Astrocyte of the hippocampus (primary cell): ENCODE measurements at regions not wholly inside any gene's neighbourhood (a gene's known extent, or its start where the extent isn't known, plus 50 kb on each side); places are given as distances from the start of the nearest gene placed in this dataset.
"Not testable (repeated sequence)": the region's sequence is repeated elsewhere in the genome, so short reads cannot be mapped to it uniquely, and the experiment has no call there.

Experiments used
- DNase-seq: peaks from one replicate; pipeline ENCODE4 v3.0.0; 2011; ENCODE audit warnings: low read depth, low spot score

DNA sequence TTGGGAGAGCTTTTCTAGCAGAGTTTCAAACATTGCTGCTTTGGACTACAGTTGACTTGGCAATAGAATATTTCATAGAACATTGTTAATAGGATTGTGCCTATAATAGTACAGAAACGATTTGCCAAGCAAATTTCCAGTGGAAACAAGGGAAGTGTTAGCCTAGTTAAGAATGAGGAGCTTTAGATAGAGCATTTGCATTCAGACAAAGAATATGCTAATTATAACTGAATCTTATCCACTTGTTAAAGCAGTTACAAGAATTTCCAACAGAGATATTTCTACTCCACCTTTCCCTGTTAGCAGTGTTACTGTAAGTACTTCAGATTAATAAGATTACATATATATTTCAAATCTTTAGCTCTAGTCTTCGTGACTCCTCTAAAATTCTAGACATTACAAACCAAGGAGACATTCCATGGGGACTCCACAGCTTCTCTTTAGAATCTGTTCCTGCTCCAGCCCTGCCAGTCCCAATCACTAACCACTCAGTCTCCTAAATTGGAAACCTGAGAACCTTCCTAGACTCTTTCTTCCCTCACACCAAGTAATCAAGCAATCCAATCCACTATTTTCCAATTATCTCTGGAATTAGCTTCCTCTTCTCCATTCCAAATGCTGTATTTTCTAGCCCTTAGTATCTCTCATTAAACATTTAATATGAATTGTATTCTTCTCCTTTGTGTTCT lies 141.8 kb upstream of the PBX1 start:
- DNase-seq, result no peak

DNA sequence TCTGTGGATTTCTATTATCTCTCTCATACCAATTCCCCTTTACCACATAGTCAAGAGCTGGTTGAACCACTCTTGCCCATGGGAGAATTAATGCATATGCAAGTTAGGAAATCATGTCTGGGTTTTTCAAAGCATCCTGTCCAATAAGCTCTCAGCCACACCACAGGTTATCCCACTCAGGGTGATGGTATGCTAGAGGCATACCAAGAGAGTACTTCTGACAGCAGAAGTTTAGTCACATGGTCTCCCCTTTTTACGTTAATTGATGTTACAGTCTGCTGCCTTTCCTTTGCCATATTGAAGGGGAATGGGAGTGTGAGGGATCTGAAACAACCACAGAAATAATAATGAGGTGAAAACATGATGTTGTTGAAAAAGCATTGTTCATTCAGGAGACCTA lies 135.8 kb upstream of the PBX1 start:
- DNase-seq, result peak; percentile 73

DNA sequence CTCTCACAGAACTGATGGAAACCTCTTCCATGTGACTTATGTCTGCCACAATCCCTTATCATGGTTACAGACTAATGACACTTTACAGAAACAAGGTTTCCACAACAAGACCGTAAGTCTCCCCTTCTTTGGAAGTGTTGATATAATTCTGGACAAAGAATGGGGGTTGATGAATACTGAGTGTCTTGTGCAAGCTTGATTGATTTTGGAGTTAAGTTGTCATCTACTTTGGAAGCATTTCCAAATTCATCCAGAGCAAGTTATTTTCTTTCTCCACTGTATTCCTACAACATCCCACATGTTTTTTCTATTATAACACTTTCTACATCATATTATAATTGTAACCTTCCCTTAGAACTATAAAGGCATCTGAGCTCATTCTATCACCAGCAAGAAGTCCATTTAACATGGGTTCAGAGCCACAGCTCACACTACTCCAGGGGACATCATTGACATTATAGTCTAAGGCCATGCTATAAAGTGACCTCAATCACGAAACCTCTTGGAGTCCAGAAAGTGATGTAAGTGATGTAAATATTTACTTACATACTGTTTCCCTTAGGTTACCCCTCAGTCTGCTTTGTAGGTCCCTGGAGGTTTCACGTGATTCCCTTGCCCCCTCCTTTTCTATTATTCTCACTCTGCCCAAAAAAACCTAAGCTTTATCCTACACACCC lies 125.7 kb upstream of the PBX1 start:
- DNase-seq, result no peak

DNA sequence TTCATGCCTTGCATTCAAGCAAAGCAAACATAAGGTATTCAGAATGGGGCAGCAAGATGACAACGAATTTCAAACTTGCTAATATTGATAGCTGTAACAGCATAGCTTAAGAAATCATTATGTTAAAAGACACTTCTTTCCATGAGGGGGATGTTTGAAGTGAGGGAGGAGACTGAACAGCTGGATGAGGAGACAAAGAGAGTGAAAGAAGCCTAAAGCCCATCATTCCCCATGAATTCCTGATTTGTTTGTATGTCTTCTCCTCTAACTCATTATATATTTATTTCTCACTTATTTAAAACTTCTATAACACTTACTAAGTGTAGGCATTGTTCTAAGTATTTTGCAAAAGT lies 125.2 kb upstream of the PBX1 start:
- DNase-seq, result no peak

DNA sequence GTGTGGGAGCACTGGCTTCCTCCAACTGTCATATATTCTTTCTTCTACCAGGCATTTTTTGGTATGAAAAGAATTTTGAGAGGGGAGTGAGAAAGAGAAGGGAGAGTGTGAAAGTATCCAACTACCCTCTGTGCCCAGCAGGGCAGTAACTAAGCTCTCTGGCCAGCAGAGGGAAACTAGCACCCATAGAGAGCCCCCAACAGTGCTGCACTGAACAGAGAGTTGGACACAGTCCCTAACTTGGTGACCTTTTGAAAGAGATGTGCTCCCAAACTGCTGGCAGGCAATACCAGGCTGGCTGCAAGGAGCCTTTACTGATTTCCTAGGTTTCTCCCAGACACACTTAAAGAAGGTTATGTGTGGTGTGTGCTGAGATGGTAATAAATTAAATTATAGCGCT lies 118.8 kb upstream of the PBX1 start:
- DNase-seq, result peak; percentile 46

DNA sequence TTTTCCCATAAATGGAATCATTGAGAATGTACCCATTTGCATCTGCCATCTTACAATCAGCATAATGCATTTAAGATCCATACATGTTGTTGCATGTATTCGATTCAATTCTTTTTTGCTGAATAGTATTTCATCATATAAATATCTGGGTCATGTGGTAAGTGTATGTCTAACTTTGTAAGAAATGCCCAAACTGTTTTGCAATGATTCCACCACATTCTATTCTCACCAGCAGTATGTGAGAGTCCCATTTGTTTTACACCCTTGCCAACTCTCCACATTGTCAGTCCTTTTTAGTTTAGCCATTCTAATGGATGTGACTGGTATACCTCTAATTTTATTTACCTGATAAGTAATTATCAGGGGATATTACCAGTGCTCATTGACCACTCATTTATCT lies 115.8 kb upstream of the PBX1 start:
- no peak for DNase-seq

DNA sequence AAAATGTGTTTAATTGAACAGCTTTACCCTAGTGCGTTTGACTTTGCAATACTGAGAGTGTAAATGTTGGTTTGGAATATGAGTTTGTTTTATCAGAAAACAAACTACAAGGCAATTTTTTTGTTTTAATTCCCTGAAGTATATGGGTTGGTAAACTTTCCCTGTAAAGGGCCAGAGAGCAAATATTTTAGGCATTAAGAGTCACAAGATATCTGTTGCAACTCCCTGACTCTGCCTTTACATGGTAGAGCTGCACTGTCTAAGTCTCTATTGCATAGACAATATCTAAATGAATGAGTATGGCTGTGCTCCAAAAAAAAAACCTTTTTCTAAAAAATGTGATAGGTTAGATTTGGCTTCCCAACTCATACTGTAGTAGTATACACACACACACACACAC lies 115.1 kb upstream of the PBX1 start:
- DNase-seq, result no peak

DNA sequence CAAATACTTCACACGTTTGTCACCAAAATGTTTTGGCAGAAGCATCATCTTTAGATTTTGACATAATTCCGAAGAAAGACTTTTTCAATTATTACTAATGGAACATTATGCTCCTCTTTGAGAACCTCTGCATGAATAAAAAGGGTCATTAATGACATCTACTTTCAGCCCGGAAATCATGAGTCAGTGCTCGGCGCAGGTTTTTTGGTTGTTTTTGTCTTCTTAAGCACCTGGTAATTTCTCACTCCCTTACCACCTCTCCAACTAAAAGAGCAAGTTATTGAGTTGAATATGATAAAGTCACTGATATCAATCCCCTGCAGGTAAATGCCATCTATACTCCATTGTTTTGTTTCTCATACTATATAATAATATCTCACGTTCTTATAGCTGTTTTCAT lies 113.0 kb upstream of the PBX1 start:
- no peak for DNase-seq

DNA sequence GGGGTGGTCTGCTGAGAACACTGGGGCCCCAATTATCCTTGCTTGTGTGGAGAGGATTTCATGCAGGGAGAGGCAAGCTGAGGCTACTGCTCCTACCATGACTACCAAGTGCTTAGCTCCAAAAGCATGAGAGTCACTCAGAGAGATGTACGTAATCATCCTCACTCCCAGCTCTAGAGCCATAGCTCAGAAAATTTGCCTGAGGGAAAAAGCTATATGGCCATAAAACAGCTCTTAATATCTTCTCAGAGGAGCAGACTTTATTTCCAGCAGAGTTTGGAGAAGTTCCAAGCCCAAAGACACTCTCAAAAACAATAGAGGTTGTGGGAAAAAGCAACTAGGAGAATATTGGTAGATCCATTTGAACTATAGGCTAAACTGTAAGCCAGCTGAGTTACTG lies 106.4 kb upstream of the PBX1 start:
- no peak for DNase-seq

DNA sequence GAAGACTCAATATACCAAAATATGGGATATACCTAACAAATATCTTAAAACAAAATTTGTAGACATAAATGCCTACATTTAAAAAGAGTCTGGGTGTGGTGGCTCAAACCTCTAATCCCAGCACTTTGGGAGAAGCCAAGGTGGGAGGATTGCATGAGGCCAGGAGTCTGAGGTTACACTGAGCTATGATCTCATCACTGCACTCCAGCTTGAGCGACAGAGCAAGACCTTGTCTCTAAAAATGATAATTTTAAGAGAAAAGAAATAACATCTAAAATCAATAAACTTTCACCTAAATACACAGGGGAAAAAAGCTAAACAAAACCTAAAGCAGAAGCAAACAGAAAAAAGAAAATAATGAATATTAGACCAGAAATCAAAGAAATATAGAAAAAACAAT lies 102.7 kb upstream of the PBX1 start:
- no peak for DNase-seq

DNA sequence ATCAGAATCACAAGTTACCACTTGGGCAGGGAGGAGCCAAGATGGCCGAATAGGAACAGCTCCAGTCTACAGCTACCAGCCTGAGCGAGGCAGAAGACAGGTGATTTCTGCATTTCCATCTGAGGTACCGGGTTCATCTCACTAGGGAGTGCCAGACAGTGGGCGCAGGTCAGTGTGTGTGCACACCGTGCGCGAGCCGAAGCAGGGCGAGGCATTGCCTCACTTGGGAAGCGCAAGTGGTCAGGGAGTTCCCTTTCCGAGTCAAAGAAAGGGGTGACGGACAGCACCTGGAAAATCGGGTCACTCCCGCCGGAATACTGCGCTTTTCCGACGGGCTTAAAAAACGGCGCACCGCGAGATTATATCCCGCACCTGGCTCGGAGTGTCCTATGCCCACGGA lies 99.8 kb upstream of the PBX1 start:
- DNase-seq, result not testable (repeated sequence)

DNA sequence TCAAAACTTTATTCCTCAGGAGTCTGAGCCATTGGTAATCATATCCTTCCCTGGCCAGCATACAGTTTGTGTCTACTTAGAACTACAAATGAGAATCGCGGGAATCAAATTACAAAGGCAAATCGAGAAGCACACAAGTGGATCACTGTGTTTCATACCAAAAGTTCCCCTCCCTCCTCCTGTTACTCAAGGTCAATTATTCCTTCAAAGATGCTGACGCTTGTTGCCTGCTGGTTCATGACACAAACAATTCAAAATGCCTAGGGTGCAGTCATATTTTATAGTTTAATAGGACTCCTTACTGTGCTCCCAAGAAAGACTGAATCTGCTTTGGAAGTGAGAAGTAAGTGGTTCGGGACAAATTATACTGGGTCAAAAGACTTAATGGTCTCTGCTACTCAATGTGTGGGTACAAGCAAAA lies 93.0 kb upstream of the PBX1 start:
- no peak for DNase-seq

DNA sequence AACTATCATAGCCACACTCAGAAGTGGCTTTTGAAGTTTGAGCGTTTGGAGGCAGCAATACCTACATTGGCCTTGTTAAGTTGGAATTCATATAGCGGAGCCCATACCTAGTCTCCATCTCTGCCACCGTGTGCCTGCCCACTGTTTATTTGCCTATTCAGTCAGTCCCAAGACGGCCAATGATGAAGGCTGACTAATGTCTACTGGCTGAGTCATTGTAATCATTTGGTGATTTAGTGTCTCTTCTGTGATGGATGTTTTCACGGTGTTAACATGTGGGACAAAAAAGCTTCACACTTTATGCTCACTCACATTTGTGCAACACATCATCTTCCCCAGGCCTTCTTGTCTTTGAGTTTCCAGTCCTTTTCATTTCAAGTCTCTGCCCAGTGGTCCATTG lies 92.6 kb upstream of the PBX1 start:
- DNase-seq, result no peak

DNA sequence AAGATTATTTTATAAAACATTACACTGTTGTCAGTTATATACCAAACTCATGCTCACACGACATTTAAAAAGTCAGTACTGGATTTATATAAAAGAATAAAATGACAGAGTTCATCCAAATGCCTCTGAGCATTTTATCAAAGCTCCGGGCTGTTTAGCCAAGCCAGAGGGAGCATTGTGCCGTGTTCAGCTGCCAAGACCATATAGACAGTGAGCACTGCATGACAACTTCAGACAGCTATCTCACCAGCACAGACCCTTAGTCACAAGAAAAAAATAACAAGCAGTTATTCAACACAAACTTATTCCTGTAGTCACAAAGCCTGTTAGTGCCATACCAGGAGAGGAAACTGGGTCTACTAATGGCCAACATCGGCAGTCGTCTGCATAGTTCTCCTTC lies 88.0 kb upstream of the PBX1 start:
- DNase-seq, result peak; percentile 16

DNA sequence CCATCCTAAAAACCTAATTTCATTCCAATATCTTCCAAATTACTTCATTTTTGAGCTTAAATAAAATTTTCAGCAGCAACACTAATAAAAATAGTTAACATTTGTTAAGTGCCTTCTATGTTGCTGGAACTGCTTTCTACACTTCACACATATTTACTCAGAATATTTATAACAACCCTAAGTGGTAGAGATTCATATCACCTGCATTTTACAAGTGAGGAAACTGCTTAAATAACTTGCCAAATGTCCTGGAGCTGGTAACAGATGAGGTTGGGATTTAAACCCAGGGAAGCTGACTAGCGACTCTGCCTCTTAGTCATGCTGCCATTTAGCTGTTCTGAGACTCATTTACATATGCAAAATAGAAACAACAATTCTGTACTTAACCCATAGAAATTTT lies 86.1 kb upstream of the PBX1 start:
- no peak for DNase-seq

DNA sequence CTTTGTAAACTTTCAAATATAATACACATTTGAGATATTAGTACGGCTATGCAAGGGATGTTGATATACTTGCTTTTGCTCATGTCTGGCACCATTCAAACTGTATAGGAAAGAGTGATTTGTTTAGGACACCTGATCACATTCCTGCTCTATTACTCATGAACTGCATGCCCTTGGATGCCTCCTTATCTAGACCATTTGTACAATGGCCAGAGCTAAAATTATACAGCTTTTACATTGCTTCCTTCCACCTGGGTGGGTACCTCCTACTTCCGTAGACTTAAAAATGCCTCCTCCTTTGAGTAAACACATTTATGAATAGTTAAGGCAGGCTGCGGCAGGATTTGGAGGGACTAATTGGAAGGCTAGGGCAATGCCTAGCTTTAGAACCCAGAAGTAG lies 85.4 kb upstream of the PBX1 start:
- DNase-seq, result no peak

DNA sequence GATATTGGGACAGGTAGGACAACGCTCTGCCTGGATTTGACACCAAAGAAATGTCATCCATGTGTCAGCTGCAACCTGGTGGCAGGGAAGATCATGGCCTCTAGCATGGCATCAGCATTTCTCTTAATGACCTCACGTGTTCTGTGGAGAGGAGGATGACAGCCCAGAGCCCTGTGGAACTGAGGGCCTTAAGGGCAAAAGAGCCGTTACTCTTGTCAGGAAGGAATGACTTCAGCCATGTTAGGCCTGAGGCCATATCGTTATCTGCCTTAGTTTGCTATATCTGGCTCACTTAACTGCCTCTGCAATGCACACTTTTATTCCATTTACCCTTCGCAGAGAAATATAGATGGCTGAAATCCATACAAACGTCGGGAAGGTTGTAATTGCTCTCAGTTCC lies 83.2 kb upstream of the PBX1 start:
- no peak for DNase-seq

DNA sequence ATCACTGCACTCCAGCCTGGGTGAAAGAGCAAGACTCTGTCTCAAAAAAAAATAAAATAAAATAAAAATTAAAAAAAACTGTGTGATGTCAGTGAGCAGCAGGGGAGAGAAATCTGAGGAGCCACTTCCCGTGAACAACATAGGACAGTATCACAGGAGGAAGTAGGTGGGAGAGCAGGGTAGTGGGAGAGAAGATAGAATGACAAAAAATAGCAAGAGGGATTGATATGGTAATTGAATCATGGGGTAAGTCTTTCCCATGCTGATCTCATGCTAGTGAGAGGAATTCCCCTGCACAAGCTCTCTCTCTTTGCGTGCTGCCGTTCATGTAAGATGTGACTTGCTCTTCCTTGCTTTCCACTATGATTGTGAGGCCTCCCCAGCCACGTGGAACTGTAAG lies 81.6 kb upstream of the PBX1 start:
- no peak for DNase-seq

DNA sequence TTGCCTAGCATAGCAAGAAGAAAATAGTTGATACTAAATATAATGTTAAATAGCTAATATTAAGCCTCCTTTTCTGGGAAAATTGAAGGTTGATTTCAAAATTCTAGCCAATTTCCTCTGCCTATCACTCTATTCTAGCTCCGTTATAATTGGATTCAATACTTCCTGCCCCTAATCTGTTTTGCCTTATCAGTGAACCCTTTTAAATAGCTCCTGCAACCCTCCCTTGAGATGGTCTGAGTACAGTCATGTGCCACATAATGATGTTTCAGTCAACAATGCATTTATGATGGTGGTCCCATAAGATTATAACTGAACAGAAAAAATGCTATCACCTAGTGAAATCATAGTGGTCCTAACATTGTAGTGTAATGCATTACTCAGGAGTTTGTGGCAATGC lies 79.7 kb upstream of the PBX1 start:
- DNase-seq, result no peak

DNA sequence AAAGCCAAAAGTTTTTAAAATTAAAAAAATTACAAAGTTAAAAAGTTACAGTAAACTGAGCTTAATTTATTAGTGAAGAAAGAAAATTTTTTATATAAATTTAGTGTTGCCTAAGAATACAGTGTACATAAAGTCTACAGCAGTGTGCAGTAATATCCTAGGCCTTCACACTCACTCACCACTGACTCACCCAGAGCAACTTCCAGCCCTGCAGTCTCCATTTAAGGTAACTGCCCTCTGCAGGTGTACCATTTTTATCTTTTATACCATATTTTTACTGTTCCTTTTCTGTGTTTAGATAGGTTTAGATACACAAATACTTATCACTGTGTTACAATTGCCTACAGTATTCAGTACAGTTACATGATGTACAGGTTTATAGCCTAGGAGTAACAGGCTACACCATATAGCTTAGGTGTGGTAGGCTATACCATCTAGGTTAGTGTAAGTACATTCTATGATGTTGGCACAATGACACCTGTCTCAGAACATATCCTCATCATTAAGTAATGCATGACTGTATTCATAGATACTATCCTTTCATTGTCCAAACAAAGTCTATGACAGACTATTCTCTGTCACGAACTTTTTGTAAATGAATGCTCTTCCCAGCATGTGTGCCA lies 78.6 kb upstream of the PBX1 start:
- no peak for DNase-seq

DNA sequence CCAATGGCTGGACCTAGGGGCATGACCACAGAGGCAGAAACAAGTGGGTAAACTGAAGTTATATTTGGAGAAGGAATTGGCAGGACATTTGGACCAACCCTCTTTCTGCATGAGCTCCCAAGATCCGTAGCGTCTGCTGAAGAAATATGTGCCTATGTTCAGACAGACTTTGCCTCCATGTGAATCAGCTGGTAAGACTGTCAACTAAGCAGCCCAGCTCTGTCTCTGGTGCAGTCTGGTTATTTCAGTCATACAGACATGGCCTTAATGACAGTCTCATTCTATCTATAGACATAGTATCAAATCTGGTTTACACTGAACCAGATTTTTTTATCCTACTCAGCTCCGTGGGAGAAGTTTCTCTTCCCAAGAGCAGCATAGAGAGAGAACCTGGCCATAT lies 63.1 kb upstream of the PBX1 start:
- DNase-seq, result no peak

DNA sequence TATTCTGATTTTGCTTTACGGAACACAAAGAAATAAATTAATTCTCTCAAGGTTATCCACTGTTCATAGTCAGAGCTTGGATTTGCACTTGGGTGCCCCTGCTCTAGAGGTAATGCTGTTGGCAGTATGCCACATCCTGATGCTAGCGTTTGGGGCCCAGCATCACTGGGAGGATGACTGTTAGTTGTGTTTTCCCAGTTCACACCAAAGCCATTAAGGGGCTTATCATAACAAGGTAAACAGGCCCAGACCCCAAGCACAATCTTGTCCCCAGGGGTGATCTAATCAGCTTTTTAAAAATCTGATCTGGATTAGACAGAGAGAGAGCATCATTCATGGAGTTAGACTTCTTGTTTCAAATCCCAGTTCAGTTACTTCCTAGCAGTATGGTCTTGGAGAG lies 60.2 kb upstream of the PBX1 start:
- DNase-seq, result no peak

DNA sequence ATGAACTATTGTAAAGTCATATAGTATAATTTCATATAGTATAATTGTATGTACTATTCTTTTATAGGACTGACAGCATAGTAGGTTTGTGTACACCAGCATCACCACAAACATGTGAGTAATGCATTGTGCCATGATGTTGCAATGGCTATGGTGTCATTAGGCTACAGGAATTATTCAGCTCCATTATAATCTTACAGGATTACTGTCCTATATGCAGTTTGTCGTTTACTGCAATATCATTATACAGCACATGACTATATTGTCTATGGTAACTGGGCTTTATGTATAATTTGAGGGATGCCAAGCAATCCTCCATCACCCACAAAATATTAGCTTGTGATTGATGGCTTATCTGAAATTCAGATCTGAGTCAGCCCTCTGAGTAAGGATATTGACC lies 54.2 kb upstream of the PBX1 start:
- no peak for DNase-seq
